Spleen (tissue), 11 donors: ENCODE measurements at regions not wholly inside any gene's neighbourhood (a gene's known extent, or its start where the extent isn't known, plus 50 kb on each side); places are given as distances from the start of the nearest gene placed in this dataset.

Experiments used
- DNase-seq: peaks from one replicate; pipeline ENCODE4 v3.0.0-alpha.2; 2020
- H3K27ac ChIP-seq, 8 donors: fragments of 200-600 bp; sonication (generic) in 7 of 8; 1 replicate in 4 of 8; 2 replicates in 4 of 8; pipeline versions ENCODE4 v1.5.0 to v1.8.0; 2016 to 2021; ENCODE audit warnings: inconsistent platforms in 4 of 8, mild to moderate bottlenecking in 4 of 8, moderate library complexity in 1 of 8
- H3K27me3 ChIP-seq, 7 donors: fragments of 200-600 bp; sonication (generic) in 6 of 7; replicated peaks in 1 of 7; 1 replicate in 4 of 7; 2 replicates in 3 of 7; pipeline versions ENCODE4 v1.5.0 to v1.8.0; 2016 to 2021; ENCODE audit warnings: inconsistent platforms in 3 of 7, mild to moderate bottlenecking in 1 of 7
- H3K36me3 ChIP-seq, 6 donors: fragments of 200-600 bp; sonication (generic) in 5 of 6; 1 replicate in 4 of 6; 2 replicates in 2 of 6; pipeline versions ENCODE4 v1.5.0 to v1.8.0; 2016 to 2021; ENCODE audit warnings: inconsistent platforms in 2 of 6
- H3K4me1 ChIP-seq, 6 donors: fragments of 200-600 bp; sonication (generic) in 5 of 6; 1 replicate in 3 of 6; 2 replicates in 3 of 6; pipeline versions ENCODE4 v1.5.0 to v1.8.0; 2016 to 2021; ENCODE audit warnings: inconsistent platforms in 3 of 6
- H3K4me3 ChIP-seq, 8 donors: fragments of 200-600 bp; sonication (generic) in 7 of 8; 1 replicate in 4 of 8; 2 replicates in 4 of 8; pipeline versions ENCODE4 v1.5.0 to v1.8.0; 2016 to 2021; ENCODE audit warnings: inconsistent platforms in 4 of 8, mild to moderate bottlenecking in 4 of 8, moderate library complexity in 2 of 8
- H3K9me3 ChIP-seq, 8 donors: fragments of 200-600 bp; sonication (generic) in 7 of 8; 1 replicate in 4 of 8; 2 replicates in 4 of 8; pipeline versions ENCODE4 v1.5.0 to v1.8.0; 2016 to 2021; ENCODE audit warnings: inconsistent platforms in 4 of 8
- CTCF ChIP-seq, 11 experiments: fragments of 200-600 bp in 7 of 11; fragments of 450-650 bp in 4 of 11; sonication (generic) in 4 of 11; IDR thresholded peaks in 8 of 11; conservative IDR thresholded peaks in 3 of 11; 1 replicate in 7 of 11; 2 replicates in 4 of 11; pipeline versions ENCODE4 v1.4.0 to v1.8.0; 2016 to 2021; ENCODE audit warnings: antibody characterized with exemption in 11 of 11, inconsistent platforms in 4 of 11, mild to moderate bottlenecking in 1 of 11
- POLR2A ChIP-seq, 3 donors: fragments of 450-650 bp; IDR thresholded peaks; one replicate each; pipeline ENCODE4 v1.5.1; 2017; ENCODE audit warnings: antibody characterized with exemption in 3 of 3, mild to moderate bottlenecking in 1 of 3
- POLR2AphosphoS5 ChIP-seq, 3 donors: sonication (generic); formaldehyde crosslinking; IDR thresholded peaks; one replicate each; pipeline ENCODE4 v1.5.1; 2017; ENCODE audit warnings: antibody characterized with exemption in 3 of 3
- WGBS, 5 donors: extraction: QIAGEN DNeasy Blood & Tissue Kit in 3 of 5; methylation state at CpG; one replicate each; pipeline versions ENCODE4 v1.1.5 to v1.1.7; 2013 to 2018; 5-methylcytosine and 5-hydroxymethylcytosine counted together
- intact Hi-C: fragments of 100-400 bp; cut with DNase I; formaldehyde crosslinking; loops from one replicate; pipeline ENCODE4 v1.15.0; 2023; ENCODE audit warnings: low total_unique reads
- donor health status: healthy with polysubstance abuse.
- donor health status: DM: no; HTN: no; CAD: no; lungs with moderate emphysema.
- donor health status: DM: no; HTN: no; CAD: no.
- donor health status: Bipolar disorder and iron deficiency.
- donor health status: healthy.
- donor health status: DM: no; HTN: no; CAD: no.
- donor health status: DM: yes; HTN: yes; CAD: no.

- H3K4me3 ChIP-seq = no peak overlapping the region
- no peaks in the 10 kb centered on the region for H3K36me3 ChIP-seq
- no peak for DNase-seq
- H3K27me3 ChIP-seq = peaks cover 0 to 42% (median 0%) of the 10 kb centered on the region in 7 donors
- 64 to 76% (median 66%) methylated on average over 9 of the region's 9 CpGs for WGBS, 5 donors
- intact Hi-C loops = no loop called here
- no peak overlapping the region for H3K27ac ChIP-seq
- peaks cover 0 to 5% (median 0%) of the 10 kb centered on the region in 8 donors for H3K9me3 ChIP-seq
- no peaks in the 10 kb centered on the region for H3K4me1 ChIP-seq
- TF ChIP-seq POLR2AphosphoS5 (IDR thresholded peaks at IDR 0.05) (no peak), CTCF (IDR thresholded peaks at IDR 0.05 in 8 of 11, conservative IDR thresholded peaks at IDR 0.05 in 3 of 11) (no peak), POLR2A (IDR thresholded peaks at IDR 0.05) (no peak)
Measured at GRCh38 chr12:108066583-108067577, 62.2 kb upstream of the WSCD2 start.

GRCh38 chr12:108069651-108070165, 59.4 kb upstream of the WSCD2 start:
- intact Hi-C loops = no loop called here
- no peak for DNase-seq
- Histone ChIP-seq H3K4me3 (no peak overlapping the region), H3K27me3 (peaks cover 0 to 44% (median 0%) of the 10 kb centered on the region in 7 donors), H3K9me3 (no peaks in the 10 kb centered on the region), H3K36me3 (no peaks in the 10 kb centered on the region), H3K27ac (no peak overlapping the region), H3K4me1 (no peaks in the 10 kb centered on the region)
- WGBS, 5 donors = 31 to 50% (median 38%) methylated on average over 5 of the region's 5 CpGs
- no peak for TF ChIP-seq CTCF (IDR thresholded peaks at IDR 0.05 in 8 of 11, conservative IDR thresholded peaks at IDR 0.05 in 3 of 11)

- WGBS, 5 donors = 69 to 79% (median 75%) methylated on average over 3 of the region's 3 CpGs
- H3K27me3 ChIP-seq = peaks cover 0 to 48% (median 7%) of the 10 kb centered on the region in 7 donors
- intact Hi-C loops = no loop called here
- no peaks in the 10 kb centered on the region for H3K4me1 ChIP-seq
- no peak overlapping the region for H3K4me3 ChIP-seq
- no peak for TF ChIP-seq POLR2AphosphoS5 (IDR thresholded peaks at IDR 0.05)
- TF ChIP-seq CTCF (IDR thresholded peaks at IDR 0.05 in 8 of 11, conservative IDR thresholded peaks at IDR 0.05 in 3 of 11) = no peak
- no peak overlapping the region for H3K27ac ChIP-seq
- no peaks in the 10 kb centered on the region for H3K36me3 ChIP-seq
- no peaks in the 10 kb centered on the region for H3K9me3 ChIP-seq
- no peak for DNase-seq
Measured at GRCh38 chr12:108075561-108075960, 53.5 kb upstream of the WSCD2 start.

GRCh38 chr12:108076556-108076955, 52.5 kb upstream of the WSCD2 start:
- H3K9me3 ChIP-seq = no peaks in the 10 kb centered on the region
- no peak for DNase-seq
- no peak for TF ChIP-seq POLR2AphosphoS5 (IDR thresholded peaks at IDR 0.05)
- TF ChIP-seq CTCF (IDR thresholded peaks at IDR 0.05 in 8 of 11, conservative IDR thresholded peaks at IDR 0.05 in 3 of 11) = no peak
- TF ChIP-seq POLR2A (IDR thresholded peaks at IDR 0.05) = no peak
- peaks cover 0 to 40% (median 7%) of the 10 kb centered on the region in 7 donors for H3K27me3 ChIP-seq
- intact Hi-C loops = no loop called here
- no peak overlapping the region for H3K27ac ChIP-seq
- no peaks in the 10 kb centered on the region for H3K4me1 ChIP-seq
- no peak overlapping the region for H3K4me3 ChIP-seq
- no peaks in the 10 kb centered on the region for H3K36me3 ChIP-seq
- WGBS, 5 donors = 72 to 82% (median 79%) methylated on average over 5 of the region's 5 CpGs
